ENCODE measurements at regions not wholly inside any gene's neighbourhood (a gene's known extent, or its start where the extent isn't known, plus 50 kb on each side); places are given as distances from the start of the nearest gene placed in this dataset.

DNA sequence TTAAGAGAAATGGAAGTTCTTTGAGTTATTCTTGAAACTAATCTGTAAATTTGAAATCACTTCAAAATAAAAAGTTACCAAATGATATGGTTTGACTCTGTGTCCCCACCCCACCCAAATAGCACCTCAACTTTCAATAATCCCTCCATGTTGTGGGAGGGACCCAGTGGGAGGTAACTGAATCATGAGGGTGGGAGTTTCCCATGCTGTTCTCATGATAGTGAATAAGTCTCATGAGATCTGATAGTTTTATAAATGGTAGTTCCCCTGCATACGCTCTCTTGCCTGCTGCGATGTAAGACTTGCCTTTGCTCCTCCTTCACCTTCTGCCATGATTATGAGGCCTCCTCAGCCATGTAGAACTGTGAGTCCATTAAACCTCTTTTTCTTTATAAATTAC is 690.7 kb upstream of the ZNF385D start (continued):
- TF ChIP-seq, protein P1, sequence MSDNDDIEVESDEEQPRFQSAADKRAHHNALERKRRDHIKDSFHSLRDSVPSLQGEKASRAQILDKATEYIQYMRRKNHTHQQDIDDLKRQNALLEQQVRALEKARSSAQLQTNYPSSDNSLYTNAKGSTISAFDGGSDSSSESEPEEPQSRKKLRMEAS (IDR thresholded peaks at IDR 0.05): no peak
- TF ChIP-seq JUND (IDR thresholded peaks at IDR 0.05) (no peak), SIN3A (IDR thresholded peaks at IDR 0.05; ENCODE audit: low read depth) (no peak), ATF3 (IDR thresholded peaks at IDR 0.05) (no peak), TCF7L2 (IDR thresholded peaks at IDR 0.05; ENCODE audit: borderline replicate concordance, extremely low read depth, insufficient read depth, insufficient read length) (no peak), CBX3 (IDR thresholded peaks at IDR 0.05; ENCODE audit: low read depth) (no peak)

DNA sequence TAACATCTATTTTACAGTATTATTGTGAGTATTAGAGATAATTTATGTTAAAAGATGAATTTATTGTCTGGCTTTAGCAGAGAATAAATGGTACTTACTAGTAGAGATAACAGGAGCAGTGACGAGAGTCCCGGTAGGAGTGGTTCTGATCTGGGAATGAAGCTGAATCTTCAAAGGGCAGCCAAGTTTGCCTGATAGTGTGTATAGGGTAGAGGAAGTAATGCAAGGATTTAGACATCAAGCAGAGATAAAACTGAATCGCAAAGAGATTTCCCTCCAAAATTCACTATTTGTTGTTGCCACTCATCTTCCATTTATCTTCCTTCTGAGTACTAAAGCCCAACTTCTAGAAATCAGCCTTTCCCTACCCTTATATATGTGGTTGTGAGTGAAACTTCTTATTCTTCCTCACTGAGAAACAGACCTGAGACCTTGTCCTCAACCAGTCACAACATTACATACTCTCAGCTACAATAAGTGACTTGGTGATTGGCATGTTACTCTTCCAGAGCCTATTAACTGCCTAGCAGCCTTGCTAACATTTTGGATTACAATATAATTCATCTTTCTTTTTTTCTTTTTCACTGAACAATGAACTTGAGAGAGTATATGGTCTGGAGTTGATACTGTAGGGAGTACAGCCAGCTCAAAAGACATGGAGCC is 692.7 kb upstream of the ZNF385D start:
- intact Hi-C loops (cut with micrococcal nuclease): no loop called here
- ChIA-PET POLR2A (no interaction called here), RAD21 (ENCODE audit: low non-redundant PET in 1 of 2, low total read pairs in 2 of 2, uncharacterized antibody in 2 of 2, unreplicated experiment in 2 of 2) (no interaction called here), CTCF (no interaction called here)
- Histone ChIP-seq H3K27ac (ENCODE audit: low read depth, low read length) (no peak overlapping the region), H3K36me3 (ENCODE audit: control insufficient read depth in 1 of 2, insufficient read depth in 2 of 2, low read length in 2 of 2) (no peaks in the 10 kb centered on the region), H3K9ac (ENCODE audit: low read length) (no peak overlapping the region), H3K9me3 (ENCODE audit: control insufficient read depth in 1 of 2, insufficient read depth in 1 of 2, low read depth in 1 of 2, low read length in 2 of 2) (peaks cover 0 to 4% of the 10 kb centered on the region in 2 experiments; a peak in 2 of 4 replicates), H3K9me2 (ENCODE audit: insufficient read depth) (no peaks in the 10 kb centered on the region), H3K4me2 (ENCODE audit: low read length) (no peak overlapping the region), H3K79me2 (ENCODE audit: insufficient read depth, low read length) (no peaks in the 10 kb centered on the region), H4K20me1 (ENCODE audit: insufficient read depth) (no peaks in the 10 kb centered on the region), H3K4me3 (replicated peaks in 1 of 2; ENCODE audit: low read depth in 1 of 2, low read length in 2 of 2) (no peak overlapping the region), H3K27me3 (ENCODE audit: insufficient read depth, low read length) (no peaks in the 10 kb centered on the region), H3K4me1 (ENCODE audit: control insufficient read depth in 1 of 2, insufficient read depth in 2 of 2, low read length in 2 of 2) (no peaks in the 10 kb centered on the region), H2AFZ (ENCODE audit: low read depth, low read length, poor library complexity, severe bottlenecking) (no peak overlapping the region)
- no peak for ATAC-seq
- no TSS peak for BruUV-seq (replicated peaks)
- no peak for TF ChIP-seq ZNF274 (IDR thresholded peaks at IDR 0.05; ENCODE audit: low read depth, low read length)
- no peak for TF ChIP-seq CEBPB (IDR thresholded peaks at IDR 0.05; ENCODE audit: low read depth)
- TF ChIP-seq ELF1 (IDR thresholded peaks at IDR 0.05; ENCODE audit: borderline replicate concordance, low read depth): no peak
- no peak for TF ChIP-seq CBX3 (IDR thresholded peaks at IDR 0.05; ENCODE audit: low read depth)
- no peak for TF ChIP-seq POLR2AphosphoS5 (IDR thresholded peaks at IDR 0.05; ENCODE audit: low read depth, low read length)
- no peak for TF ChIP-seq ATF3 (IDR thresholded peaks at IDR 0.05)
- no peak for TF ChIP-seq YY1 (IDR thresholded peaks at IDR 0.05; ENCODE audit: extremely low read depth, insufficient replicate concordance, low read depth, low read length)
- TF ChIP-seq EZH2 (IDR thresholded peaks at IDR 0.05): no peak
- TF ChIP-seq TCF7L2 (IDR thresholded peaks at IDR 0.05; ENCODE audit: borderline replicate concordance, extremely low read depth, insufficient read depth, insufficient read length): no peak
- TF ChIP-seq SIN3A (IDR thresholded peaks at IDR 0.05; ENCODE audit: low read depth): no peak
- TF ChIP-seq ZFX (IDR thresholded peaks at IDR 0.05): no peak
- no peak for TF ChIP-seq CTCF (IDR thresholded peaks at IDR 0.05 in 2 of 3, conservative IDR thresholded peaks at IDR 0.05 in 1 of 3; ENCODE audit: borderline replicate concordance in 1 of 3, insufficient read depth in 1 of 3, low read depth in 2 of 3, low read length in 2 of 3)
- no peak for TF ChIP-seq SRF (IDR thresholded peaks at IDR 0.05; ENCODE audit: low read depth)
- TF ChIP-seq, protein P2, sequence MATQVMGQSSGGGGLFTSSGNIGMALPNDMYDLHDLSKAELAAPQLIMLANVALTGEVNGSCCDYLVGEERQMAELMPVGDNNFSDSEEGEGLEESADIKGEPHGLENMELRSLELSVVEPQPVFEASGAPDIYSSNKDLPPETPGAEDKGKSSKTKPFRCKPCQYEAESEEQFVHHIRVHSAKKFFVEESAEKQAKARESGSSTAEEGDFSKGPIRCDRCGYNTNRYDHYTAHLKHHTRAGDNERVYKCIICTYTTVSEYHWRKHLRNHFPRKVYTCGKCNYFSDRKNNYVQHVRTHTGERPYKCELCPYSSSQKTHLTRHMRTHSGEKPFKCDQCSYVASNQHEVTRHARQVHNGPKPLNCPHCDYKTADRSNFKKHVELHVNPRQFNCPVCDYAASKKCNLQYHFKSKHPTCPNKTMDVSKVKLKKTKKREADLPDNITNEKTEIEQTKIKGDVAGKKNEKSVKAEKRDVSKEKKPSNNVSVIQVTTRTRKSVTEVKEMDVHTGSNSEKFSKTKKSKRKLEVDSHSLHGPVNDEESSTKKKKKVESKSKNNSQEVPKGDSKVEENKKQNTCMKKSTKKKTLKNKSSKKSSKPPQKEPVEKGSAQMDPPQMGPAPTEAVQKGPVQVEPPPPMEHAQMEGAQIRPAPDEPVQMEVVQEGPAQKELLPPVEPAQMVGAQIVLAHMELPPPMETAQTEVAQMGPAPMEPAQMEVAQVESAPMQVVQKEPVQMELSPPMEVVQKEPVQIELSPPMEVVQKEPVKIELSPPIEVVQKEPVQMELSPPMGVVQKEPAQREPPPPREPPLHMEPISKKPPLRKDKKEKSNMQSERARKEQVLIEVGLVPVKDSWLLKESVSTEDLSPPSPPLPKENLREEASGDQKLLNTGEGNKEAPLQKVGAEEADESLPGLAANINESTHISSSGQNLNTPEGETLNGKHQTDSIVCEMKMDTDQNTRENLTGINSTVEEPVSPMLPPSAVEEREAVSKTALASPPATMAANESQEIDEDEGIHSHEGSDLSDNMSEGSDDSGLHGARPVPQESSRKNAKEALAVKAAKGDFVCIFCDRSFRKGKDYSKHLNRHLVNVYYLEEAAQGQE (IDR thresholded peaks at IDR 0.05; ENCODE audit: low read depth): no peak
- TF ChIP-seq SP1 (IDR thresholded peaks at IDR 0.05; ENCODE audit: low read depth): no peak
- TF ChIP-seq POLR2A (IDR thresholded peaks at IDR 0.05; ENCODE audit: borderline replicate concordance, extremely low read depth, insufficient read depth, insufficient read length): no peak
- no peak for TF ChIP-seq EGR1 (IDR thresholded peaks at IDR 0.05; ENCODE audit: low read depth)
- no peak for DNase-seq (ENCODE audit: low read depth, low spot score)
